Panc1 (cell line): ENCODE measurements at regions not wholly inside any gene's neighbourhood (a gene's known extent, or its start where the extent isn't known, plus 50 kb on each side); places are given as distances from the start of the nearest gene placed in this dataset.

Experiments
- ATAC-seq: fragments of 200-7000 bp; cut with Tn5 transposase; 2 replicates; pipeline ENCODE4 v1.9.1; 2020; ENCODE audit warnings: mild to moderate bottlenecking, moderate library complexity
- BruUV-seq: library from RNA; stranded (reverse); fragments of 400-500 nt; replicated peaks from 2 replicates; lab custom pipeline; 2021; lab: Mats Ljungman, UMichigan
- CTCF ChIA-PET: fragments of 300-600 bp; sonication (Branson Sonifier 250); formaldehyde crosslinking; loops from one replicate; lab custom pipeline; 2022; ENCODE audit warnings: antibody characterized with exemption; lab: Charles Lee
- POLR2A ChIA-PET: fragments of 300-600 bp; sonication (Branson Sonifier 250); formaldehyde crosslinking; loops from one replicate; lab custom pipeline; 2022; ENCODE audit warnings: antibody characterized with exemption; lab: Charles Lee
- DNase-seq: peaks from one replicate; pipeline ENCODE4 v3.0.0-alpha.2; 2010; ENCODE audit warnings: low read depth, low spot score
- H3K27ac ChIP-seq: 2 replicates; pipeline ENCODE4 v1.5.1; 2011; ENCODE audit warnings: mild to moderate bottlenecking, low read length, inconsistent platforms
- H3K27me3 ChIP-seq: fragments of 200-500 bp; sonication (Bioruptor generic); 2 replicates; pipeline ENCODE4 v1.6.0; 2014; ENCODE audit warnings: low read length, inconsistent platforms; ENCODE audit not compliant: control insufficient read depth, insufficient read depth
- H3K36me3 ChIP-seq: fragments of 200-500 bp; sonication (Bioruptor generic); 2 replicates; pipeline ENCODE4 v1.5.1; 2014; ENCODE audit warnings: inconsistent platforms, mild to moderate bottlenecking, low read length, moderate library complexity; ENCODE audit not compliant: control insufficient read depth, insufficient read depth
- H3K4me1 ChIP-seq: 2 replicates; pipeline ENCODE4 v1.5.1; 2011; ENCODE audit warnings: inconsistent platforms, mild to moderate bottlenecking, low read length, moderate library complexity; ENCODE audit not compliant: control insufficient read depth, insufficient read depth
- H3K4me3 ChIP-seq, 2 experiments: 2 replicates each; pipeline ENCODE4 v1.5.1; 2011 to 2012; ENCODE audit warnings: low read depth in 2 of 2, low read length in 2 of 2, mild to moderate bottlenecking in 2 of 2, inconsistent platforms in 1 of 2, moderate library complexity in 1 of 2
- H3K9me3 ChIP-seq: fragments of 200-500 bp; sonication (Bioruptor generic); 2 replicates; pipeline ENCODE4 v1.5.1; 2014; ENCODE audit warnings: low read depth, mild to moderate bottlenecking, inconsistent platforms, low read length, moderate library complexity; ENCODE audit not compliant: control insufficient read depth, insufficient read depth
- POLR2AphosphoS5 ChIP-seq: IDR thresholded peaks from 2 replicates; pipeline ENCODE4 v1.6.1; 2012; ENCODE audit warnings: mild to moderate bottlenecking, low read depth, low read length, moderate library complexity
- SIN3A ChIP-seq: IDR thresholded peaks from 2 replicates; pipeline ENCODE4 v1.6.1; 2012; ENCODE audit warnings: low read depth, mild to moderate bottlenecking, low read length, moderate library complexity, borderline replicate concordance; ENCODE audit not compliant: insufficient read depth
- TCF7L2 ChIP-seq: IDR thresholded peaks from 2 replicates; pipeline ENCODE4 v1.6.1; 2011; ENCODE audit warnings: mild to moderate bottlenecking, low read depth, low read length, inconsistent platforms
- in situ Hi-C: cut with HindIII; loops from 2 replicates; pipeline ENCODE4 v1.10.0; 2016; ENCODE audit warnings: low sequenced_read_pairs, low pct_unique_long_range_greater_than_20kb
- intact Hi-C: fragments of 100-400 bp; cut with micrococcal nuclease; formaldehyde crosslinking; loops from one replicate; pipeline ENCODE4 v1.10.0; 2022; ENCODE audit not compliant: unreplicated experiment
- TF ChIP-seq, protein P1 (sequence below): fragments of 450-650 bp; IDR thresholded peaks from 2 replicates; pipeline ENCODE4 v1.5.1; 2017; ENCODE audit warnings: mild to moderate bottlenecking
- TF ChIP-seq, protein P2 (sequence below), 2 experiments: IDR thresholded peaks; 2 replicates each; pipeline ENCODE4 v1.6.1; 2011 to 2012; ENCODE audit warnings: low read depth in 2 of 2, control low read depth in 1 of 2, low read length in 1 of 2, mild to moderate bottlenecking in 1 of 2, moderate library complexity in 1 of 2; ENCODE audit not compliant: insufficient read depth in 1 of 2

DNA sequence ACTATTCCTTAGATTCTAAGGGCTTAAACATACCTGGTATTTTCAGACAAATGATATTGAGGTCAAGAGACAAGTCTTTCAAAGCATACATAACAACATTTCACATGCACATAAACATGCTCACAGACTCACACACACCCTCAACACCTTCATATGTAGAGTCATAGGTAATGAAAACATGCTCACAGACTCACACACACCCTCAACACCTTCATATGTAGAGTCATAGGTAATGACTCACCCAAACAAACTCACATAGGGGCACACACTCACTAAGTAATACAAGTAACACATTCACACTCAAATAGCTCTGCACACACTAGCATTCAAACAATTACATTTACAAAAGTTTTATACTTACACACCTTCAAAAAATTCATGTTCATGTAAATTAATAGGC lies 975.5 kb downstream of the TMEM121 start:
- DNase-seq (no peak), ATAC-seq (no peak)
- no peak for TF ChIP-seq TCF7L2
- TF ChIP-seq, protein P1, sequence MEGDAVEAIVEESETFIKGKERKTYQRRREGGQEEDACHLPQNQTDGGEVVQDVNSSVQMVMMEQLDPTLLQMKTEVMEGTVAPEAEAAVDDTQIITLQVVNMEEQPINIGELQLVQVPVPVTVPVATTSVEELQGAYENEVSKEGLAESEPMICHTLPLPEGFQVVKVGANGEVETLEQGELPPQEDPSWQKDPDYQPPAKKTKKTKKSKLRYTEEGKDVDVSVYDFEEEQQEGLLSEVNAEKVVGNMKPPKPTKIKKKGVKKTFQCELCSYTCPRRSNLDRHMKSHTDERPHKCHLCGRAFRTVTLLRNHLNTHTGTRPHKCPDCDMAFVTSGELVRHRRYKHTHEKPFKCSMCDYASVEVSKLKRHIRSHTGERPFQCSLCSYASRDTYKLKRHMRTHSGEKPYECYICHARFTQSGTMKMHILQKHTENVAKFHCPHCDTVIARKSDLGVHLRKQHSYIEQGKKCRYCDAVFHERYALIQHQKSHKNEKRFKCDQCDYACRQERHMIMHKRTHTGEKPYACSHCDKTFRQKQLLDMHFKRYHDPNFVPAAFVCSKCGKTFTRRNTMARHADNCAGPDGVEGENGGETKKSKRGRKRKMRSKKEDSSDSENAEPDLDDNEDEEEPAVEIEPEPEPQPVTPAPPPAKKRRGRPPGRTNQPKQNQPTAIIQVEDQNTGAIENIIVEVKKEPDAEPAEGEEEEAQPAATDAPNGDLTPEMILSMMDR: no peak
- no peak for TF ChIP-seq SIN3A
- TF ChIP-seq, protein P2, sequence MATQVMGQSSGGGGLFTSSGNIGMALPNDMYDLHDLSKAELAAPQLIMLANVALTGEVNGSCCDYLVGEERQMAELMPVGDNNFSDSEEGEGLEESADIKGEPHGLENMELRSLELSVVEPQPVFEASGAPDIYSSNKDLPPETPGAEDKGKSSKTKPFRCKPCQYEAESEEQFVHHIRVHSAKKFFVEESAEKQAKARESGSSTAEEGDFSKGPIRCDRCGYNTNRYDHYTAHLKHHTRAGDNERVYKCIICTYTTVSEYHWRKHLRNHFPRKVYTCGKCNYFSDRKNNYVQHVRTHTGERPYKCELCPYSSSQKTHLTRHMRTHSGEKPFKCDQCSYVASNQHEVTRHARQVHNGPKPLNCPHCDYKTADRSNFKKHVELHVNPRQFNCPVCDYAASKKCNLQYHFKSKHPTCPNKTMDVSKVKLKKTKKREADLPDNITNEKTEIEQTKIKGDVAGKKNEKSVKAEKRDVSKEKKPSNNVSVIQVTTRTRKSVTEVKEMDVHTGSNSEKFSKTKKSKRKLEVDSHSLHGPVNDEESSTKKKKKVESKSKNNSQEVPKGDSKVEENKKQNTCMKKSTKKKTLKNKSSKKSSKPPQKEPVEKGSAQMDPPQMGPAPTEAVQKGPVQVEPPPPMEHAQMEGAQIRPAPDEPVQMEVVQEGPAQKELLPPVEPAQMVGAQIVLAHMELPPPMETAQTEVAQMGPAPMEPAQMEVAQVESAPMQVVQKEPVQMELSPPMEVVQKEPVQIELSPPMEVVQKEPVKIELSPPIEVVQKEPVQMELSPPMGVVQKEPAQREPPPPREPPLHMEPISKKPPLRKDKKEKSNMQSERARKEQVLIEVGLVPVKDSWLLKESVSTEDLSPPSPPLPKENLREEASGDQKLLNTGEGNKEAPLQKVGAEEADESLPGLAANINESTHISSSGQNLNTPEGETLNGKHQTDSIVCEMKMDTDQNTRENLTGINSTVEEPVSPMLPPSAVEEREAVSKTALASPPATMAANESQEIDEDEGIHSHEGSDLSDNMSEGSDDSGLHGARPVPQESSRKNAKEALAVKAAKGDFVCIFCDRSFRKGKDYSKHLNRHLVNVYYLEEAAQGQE (IDR thresholded peaks at IDR 0.05; ENCODE audit: insufficient read depth in 1 of 2, low read depth in 2 of 2, low read length in 1 of 2): no peak
- TF ChIP-seq POLR2AphosphoS5: no peak
- no peak overlapping the region for H3K4me3 ChIP-seq
- CTCF ChIA-PET: no interaction called here
- H3K27me3 ChIP-seq: no peaks in the 10 kb centered on the region; the same call in 1 of the 2 replicates
- BruUV-seq: no TSS peak
- H3K4me1 ChIP-seq: no peaks in the 10 kb centered on the region
- H3K27ac ChIP-seq: no peak overlapping the region
- H3K9me3 ChIP-seq: no peaks in the 10 kb centered on the region
- no peaks in the 10 kb centered on the region for H3K36me3 ChIP-seq
- in situ Hi-C loops (no loop called here), intact Hi-C loops (no loop called here)
- POLR2A ChIA-PET: no interaction called here

DNA sequence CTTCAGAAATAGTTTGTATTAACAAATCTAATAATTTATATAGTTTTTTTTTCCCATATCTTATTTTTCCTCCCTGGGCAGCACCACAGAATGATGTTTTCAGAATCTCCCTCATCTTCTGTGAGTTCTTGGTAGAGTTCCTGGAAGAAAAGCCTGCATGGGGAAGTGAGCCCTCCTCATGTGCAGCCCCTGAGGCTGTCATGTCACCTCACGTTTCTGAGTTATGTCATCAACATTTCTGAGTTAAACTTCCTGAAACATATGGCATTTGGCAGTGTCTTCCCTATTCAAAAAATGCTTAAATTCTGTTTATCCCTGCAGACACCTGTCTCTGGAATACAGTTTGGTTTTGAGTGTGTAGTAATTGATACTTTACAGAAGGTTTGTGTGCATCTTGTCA lies 979.0 kb downstream of the TMEM121 start:
- Histone ChIP-seq H3K27me3 (no peaks in the 10 kb centered on the region; the same call in 1 of the 2 replicates), H3K27ac (no peak overlapping the region), H3K4me3 (no peak overlapping the region), H3K36me3 (no peaks in the 10 kb centered on the region), H3K4me1 (no peaks in the 10 kb centered on the region), H3K9me3 (no peaks in the 10 kb centered on the region)
- intact Hi-C loops (no loop called here), in situ Hi-C loops (no loop called here)
- ATAC-seq (no peak), DNase-seq (no peak)
- TF ChIP-seq, protein P2 (IDR thresholded peaks at IDR 0.05; ENCODE audit: insufficient read depth in 1 of 2, low read depth in 2 of 2, low read length in 1 of 2): no peak
- TF ChIP-seq TCF7L2: no peak
- no peak for TF ChIP-seq SIN3A
- TF ChIP-seq, protein P1: no peak
- TF ChIP-seq POLR2AphosphoS5: no peak
- BruUV-seq: no TSS peak
- ChIA-PET POLR2A (no interaction called here), CTCF (no interaction called here)
